VCaP (cell line): ENCODE measurements at regions not wholly inside any gene's neighbourhood (a gene's known extent, or its start where the extent isn't known, plus 50 kb on each side); places are given as distances from the start of the nearest gene placed in this dataset.

ENCODE experiments used
- H3K27ac ChIP-seq: fragments of 450-650 bp; 2 replicates; pipeline ENCODE4 v1.5.1; 2017
- CTCF ChIP-seq: fragments of 450-650 bp; conservative IDR thresholded peaks from 2 replicates; pipeline ENCODE4 v1.5.1; 2017; ENCODE audit warnings: mild to moderate bottlenecking, moderate library complexity

DNA sequence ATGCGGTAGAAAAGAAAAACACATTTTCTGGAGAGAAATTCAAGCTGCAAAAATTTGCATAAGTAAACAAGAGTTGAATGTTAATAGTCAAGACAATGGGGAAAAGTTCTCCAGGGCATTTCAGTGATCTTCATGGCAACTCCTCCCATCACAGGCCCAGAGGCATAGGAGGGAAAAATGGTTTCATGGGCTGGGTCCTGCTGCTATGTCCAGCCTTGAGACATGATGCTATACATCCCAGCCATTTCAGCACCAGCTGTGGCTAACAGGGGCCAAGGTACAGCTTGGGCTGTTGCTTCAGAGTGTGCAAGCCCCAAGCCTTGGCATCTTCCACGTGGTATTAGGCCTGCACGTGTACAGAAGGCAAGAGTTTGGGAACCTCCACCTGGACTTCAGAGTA lies 118.6 kb upstream of the DLGAP1 start:
- TF ChIP-seq CTCF, result no peak
- H3K27ac ChIP-seq, result no peak overlapping the region

DNA sequence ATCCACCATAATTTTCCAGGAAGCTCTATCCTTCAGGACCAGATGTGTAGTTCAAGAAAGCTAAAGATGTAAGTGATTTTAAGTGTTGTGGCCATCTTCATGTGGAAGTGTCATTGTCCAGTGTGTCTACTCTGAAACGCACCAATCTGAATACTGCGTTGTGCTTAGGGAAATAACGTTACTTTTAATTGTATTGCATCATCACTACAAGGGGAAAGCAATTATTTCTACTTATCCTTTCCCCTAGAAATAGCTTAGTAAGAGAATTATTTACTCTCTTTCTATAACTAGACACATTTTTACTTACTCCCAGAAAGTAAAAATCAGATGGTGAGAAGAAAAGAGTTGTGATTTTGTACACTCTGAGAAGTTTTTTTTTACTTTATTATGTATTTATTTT lies 102.4 kb upstream of the DLGAP1 start:
- no peak overlapping the region for H3K27ac ChIP-seq
- no peak for TF ChIP-seq CTCF

DNA sequence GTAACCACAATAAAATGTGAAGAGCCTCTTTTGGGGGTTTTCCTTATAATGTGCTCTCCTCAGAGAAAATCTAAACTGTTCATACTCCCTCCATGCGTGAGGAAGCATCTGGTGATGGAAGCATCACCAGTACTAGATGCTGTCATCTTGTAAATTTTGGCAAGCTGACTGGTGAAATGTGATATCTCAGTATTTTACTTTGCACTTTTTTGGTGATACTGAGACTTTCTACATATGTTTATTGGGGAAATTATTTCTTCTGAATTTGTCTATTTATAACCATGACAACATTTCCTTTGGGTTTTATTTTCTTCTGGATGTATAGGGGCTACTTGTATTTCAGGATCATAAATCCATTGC lies 95.9 kb upstream of the DLGAP1 start:
- no peak for TF ChIP-seq CTCF
- no peak overlapping the region for H3K27ac ChIP-seq

GRCh38 chr18:4549164-4549872 lies 94.2 kb upstream of the DLGAP1 start:
- no peak overlapping the region for H3K27ac ChIP-seq
- TF ChIP-seq CTCF, result no peak

DNA sequence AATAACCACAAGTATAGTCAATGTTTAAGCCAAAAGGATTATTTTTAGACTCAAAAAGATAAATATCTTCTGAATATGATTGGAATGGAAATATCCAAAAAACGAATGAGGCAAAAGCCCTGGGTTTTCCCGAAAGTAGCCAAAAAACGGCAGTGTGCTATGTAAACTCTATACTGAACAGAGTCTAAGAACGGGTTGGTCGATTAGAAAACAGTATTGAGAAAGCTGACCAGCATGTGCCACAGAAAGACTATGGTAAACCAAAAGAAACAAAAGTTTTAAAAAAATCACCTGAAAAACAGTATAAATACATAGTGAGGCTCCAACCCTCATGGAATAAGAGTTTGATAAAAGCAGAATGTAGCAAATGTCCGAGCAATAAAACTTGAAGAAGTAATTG lies 92.0 kb upstream of the DLGAP1 start:
- no peak for TF ChIP-seq CTCF
- no peak overlapping the region for H3K27ac ChIP-seq

- no peak for TF ChIP-seq CTCF
- H3K27ac ChIP-seq, result no peak overlapping the region
Observed at GRCh38 chr18:4544142-4544541, 89.0 kb upstream of the DLGAP1 start.

- H3K27ac ChIP-seq, result no peak overlapping the region
- TF ChIP-seq CTCF, result no peak
Observed at GRCh38 chr18:4543711-4544110, 88.6 kb upstream of the DLGAP1 start.
